Ovary (tissue), 7 donors: ENCODE measurements at regions not wholly inside any gene's neighbourhood (a gene's known extent, or its start where the extent isn't known, plus 50 kb on each side); places are given as distances from the start of the nearest gene placed in this dataset.

Source experiments
- DNase-seq, 5 donors: peaks; one replicate each; pipeline ENCODE4 v3.0.0-alpha.2; 2019 to 2020
- H3K27ac ChIP-seq, 2 donors: fragments of 200-600 bp; one replicate each; pipeline versions ENCODE4 v1.5.1 to v1.8.0; 2019 to 2022
- H3K27me3 ChIP-seq: fragments of 200-600 bp; one replicate; pipeline ENCODE4 v1.8.0; 2022
- H3K36me3 ChIP-seq: fragments of 200-600 bp; sonication (generic); one replicate; pipeline ENCODE4 v1.5.1; 2019
- H3K4me1 ChIP-seq: one replicate; pipeline ENCODE4 v1.8.1; 2013; ENCODE audit warnings: mild to moderate bottlenecking, moderate library complexity; ENCODE audit not compliant: insufficient read depth
- H3K4me3 ChIP-seq: fragments of 200-600 bp; sonication (generic); one replicate; pipeline ENCODE4 v1.5.1; 2017
- H3K9me3 ChIP-seq, 2 donors: fragments of 200-600 bp in 1 of 2; sonication (generic) in 1 of 2; one replicate each; pipeline versions ENCODE4 v1.5.1 to v1.8.1; 2013 to 2019; ENCODE audit warnings: mild to moderate bottlenecking in 1 of 2, moderate library complexity in 1 of 2
- CTCF ChIP-seq, 3 donors: fragments of 450-650 bp in 2 of 3; fragments of 200-600 bp in 1 of 3; IDR thresholded peaks; one replicate each; pipeline versions ENCODE4 v1.5.1 to v1.8.0; 2016 to 2022; ENCODE audit warnings: antibody characterized with exemption in 3 of 3, mild to moderate bottlenecking in 1 of 3
- EP300 ChIP-seq: sonication (generic); formaldehyde crosslinking; IDR thresholded peaks from one replicate; pipeline ENCODE4 v1.6.1; 2017; ENCODE audit warnings: antibody characterized with exemption
- POLR2A ChIP-seq: fragments of 450-650 bp; IDR thresholded peaks from one replicate; pipeline ENCODE4 v1.6.1; 2017; ENCODE audit warnings: antibody characterized with exemption, mild to moderate bottlenecking, moderate library complexity
- WGBS, 3 donors: extraction: QIAGEN DNeasy Blood & Tissue Kit in 1 of 3; methylation state at CpG; one replicate each; pipeline versions ENCODE4 v1.1.5 to v1.1.7; 2013 to 2017; 5-methylcytosine and 5-hydroxymethylcytosine counted together
- intact Hi-C, 4 donors: fragments of 100-400 bp; cut with DNase I; formaldehyde crosslinking; loops; one replicate each; pipeline versions ENCODE4 v1.11.0 to v1.15.1; 2022 to 2023
- donor health status: DM: no; HTN: no; CAD: no; lungs with moderate emphysema.
- donor health status: DM: no; HTN: no; CAD: no.
- donor health status: Bipolar disorder and iron deficiency.
- donor health status: DM: no; HTN: no; CAD: no.
- donor health status: DM: yes; HTN: yes; CAD: no.

GRCh38 chr5:17042041-17042440 lies 106.0 kb upstream of the MYO10 start:
- Histone ChIP-seq H3K9me3 (no peaks in the 10 kb centered on the region), H3K27me3 (no peaks in the 10 kb centered on the region), H3K27ac (no peak overlapping the region), H3K4me3 (no peak overlapping the region), H3K36me3 (no peaks in the 10 kb centered on the region), H3K4me1 (peaks cover 1% of the 10 kb centered on the region)
- no peak for DNase-seq
- no peak for TF ChIP-seq EP300
- TF ChIP-seq CTCF (IDR thresholded peaks at IDR 0.05) = no peak
- no peak for TF ChIP-seq POLR2A
- 77 to 86% (median 84%) methylated on average over 5 of the region's 5 CpGs for WGBS, 3 donors
- intact Hi-C loops = no loop called here

- Histone ChIP-seq H3K36me3 (no peaks in the 10 kb centered on the region), H3K27me3 (no peaks in the 10 kb centered on the region), H3K27ac (no peak overlapping the region), H3K4me3 (no peak overlapping the region), H3K4me1 (no peaks in the 10 kb centered on the region), H3K9me3 (no peaks in the 10 kb centered on the region)
- no peak for DNase-seq
- intact Hi-C loops = no loop called here
- no peak for TF ChIP-seq CTCF (IDR thresholded peaks at IDR 0.05)
- no peak for TF ChIP-seq POLR2A
- TF ChIP-seq EP300 = no peak
Measured at GRCh38 chr5:17046320-17046719, 110.2 kb upstream of the MYO10 start.

DNA sequence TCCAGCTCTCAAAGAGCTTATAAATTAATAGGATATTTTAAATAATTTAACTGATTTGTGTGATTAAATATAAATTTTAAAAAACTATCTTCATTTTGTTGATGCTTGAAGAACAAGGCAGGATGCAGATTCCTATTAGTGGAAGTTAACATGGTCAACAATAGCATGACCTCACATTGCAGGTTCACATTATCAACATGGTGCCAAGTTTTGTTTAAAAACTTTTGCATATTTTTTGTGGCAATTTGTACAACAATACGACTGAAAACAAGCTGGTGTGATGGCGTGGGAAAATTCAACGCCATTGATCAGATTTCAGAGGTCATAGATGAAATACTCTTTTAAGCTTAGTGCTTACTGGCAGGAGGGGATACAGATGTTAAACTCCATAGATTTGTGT lies 114.1 kb upstream of the MYO10 start:
- no peaks in the 10 kb centered on the region for H3K27me3 ChIP-seq
- WGBS, 3 donors = 64 to 80% (median 72%) methylated on average over 3 of the region's 3 CpGs
- no peaks in the 10 kb centered on the region for H3K36me3 ChIP-seq
- no peak for DNase-seq
- no peaks in the 10 kb centered on the region for H3K4me1 ChIP-seq
- no peak overlapping the region for H3K27ac ChIP-seq
- intact Hi-C loops = no loop called here
- H3K4me3 ChIP-seq = no peak overlapping the region
- no peaks in the 10 kb centered on the region for H3K9me3 ChIP-seq
- TF ChIP-seq EP300 (no peak), CTCF (IDR thresholded peaks at IDR 0.05) (no peak), POLR2A (no peak)

DNA sequence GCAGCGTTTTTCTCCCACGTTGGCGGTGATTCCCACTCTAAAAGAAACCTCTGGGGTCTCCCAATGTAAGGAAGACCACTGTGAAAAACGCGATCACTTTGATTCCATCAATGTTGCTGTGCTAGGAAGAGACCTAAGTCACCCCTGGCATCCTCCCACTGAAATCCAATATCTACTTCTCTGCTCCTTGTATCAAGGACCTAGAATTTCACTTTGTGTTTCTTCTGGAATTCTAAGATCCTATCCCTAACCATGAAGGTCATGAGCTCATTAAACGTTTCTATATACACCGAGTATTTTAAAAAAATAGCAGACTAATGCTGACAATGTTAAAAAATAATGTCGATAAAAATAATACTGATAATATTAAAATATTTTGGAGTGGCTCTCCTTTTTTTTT lies 118.8 kb upstream of the MYO10 start:
- no peak overlapping the region for H3K4me3 ChIP-seq

More for the DNA sequence above, 118.8 kb upstream of the MYO10 start:
- WGBS, 3 donors = 51 to 70% (median 59%) methylated on average over 8 of the region's 8 CpGs
- Histone ChIP-seq H3K36me3 (no peaks in the 10 kb centered on the region), H3K4me1 (peaks cover 8% of the 10 kb centered on the region), H3K27ac (no peak overlapping the region), H3K9me3 (no peaks in the 10 kb centered on the region), H3K27me3 (no peaks in the 10 kb centered on the region)
- no peak for DNase-seq
- intact Hi-C loops = no loop called here
- TF ChIP-seq POLR2A (no peak), CTCF (IDR thresholded peaks at IDR 0.05) (no peak), EP300 (no peak)
